Skeletal muscle tissue (tissue), 3 donors: ENCODE measurements at regions not wholly inside any gene's neighbourhood (a gene's known extent, or its start where the extent isn't known, plus 50 kb on each side); places are given as distances from the start of the nearest gene placed in this dataset.
"Not testable (repeated sequence)": the region's sequence is repeated elsewhere in the genome, so short reads cannot be mapped to it uniquely, and the experiment has no call there.

Experiments
- H3K27ac ChIP-seq: one replicate; pipeline ENCODE4 v1.7.0; 2013; ENCODE audit warnings: mild to moderate bottlenecking, low read depth, low read length, inconsistent platforms
- H3K27me3 ChIP-seq, 3 donors: one replicate each; pipeline ENCODE4 v1.7.0; 2013; ENCODE audit warnings: low read length in 3 of 3; ENCODE audit not compliant: control insufficient read depth in 3 of 3, insufficient read depth in 3 of 3
- H3K36me3 ChIP-seq, 3 donors: one replicate each; pipeline ENCODE4 v1.7.0; 2013; ENCODE audit warnings: low read length in 3 of 3; ENCODE audit not compliant: control insufficient read depth in 3 of 3, insufficient read depth in 3 of 3
- H3K4me1 ChIP-seq, 3 donors: one replicate each; pipeline ENCODE4 v1.7.0; 2013; ENCODE audit warnings: low read length in 3 of 3, mild to moderate bottlenecking in 3 of 3; ENCODE audit not compliant: control insufficient read depth in 3 of 3, insufficient read depth in 3 of 3
- H3K4me3 ChIP-seq, 3 donors: one replicate each; pipeline ENCODE4 v1.7.0; 2013; ENCODE audit warnings: low read length in 3 of 3
- H3K9ac ChIP-seq, 3 donors: one replicate each; pipeline ENCODE4 v1.7.0; 2013; ENCODE audit warnings: low read length in 3 of 3, mild to moderate bottlenecking in 3 of 3, moderate library complexity in 2 of 3, low read depth in 1 of 3
- H3K9me3 ChIP-seq, 3 donors: one replicate each; pipeline ENCODE4 v1.7.0; 2013; ENCODE audit warnings: low read length in 3 of 3; ENCODE audit not compliant: control insufficient read depth in 3 of 3
- donor health status: Osteomylitis.

DNA sequence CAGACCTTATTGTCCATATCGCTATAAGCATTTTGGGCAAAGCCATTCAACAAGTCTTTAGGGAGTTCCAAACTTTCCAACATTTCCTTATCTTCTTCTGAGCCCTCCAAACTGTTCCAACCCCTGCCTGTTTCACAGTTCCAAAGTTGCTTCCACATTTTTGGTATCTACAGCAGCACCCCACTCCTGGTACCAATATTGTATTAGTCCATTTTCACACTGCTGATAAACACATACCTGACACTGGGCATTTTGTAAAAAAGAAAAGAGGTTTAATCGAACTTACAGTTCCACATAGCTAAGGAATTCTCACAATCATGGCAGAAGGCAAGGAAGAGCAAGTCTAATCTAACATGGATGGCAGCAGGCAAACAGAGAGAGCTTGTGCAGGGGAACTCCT lies 834.1 kb upstream of the GBE1 start:
- no peak overlapping the region for H3K4me3 ChIP-seq
- H3K27ac ChIP-seq, result no peak overlapping the region
- H3K4me1 ChIP-seq, result no peaks in the 10 kb centered on the region
- no peaks in the 10 kb centered on the region for H3K36me3 ChIP-seq
- H3K9ac ChIP-seq, result no peak overlapping the region
- no peaks in the 10 kb centered on the region for H3K27me3 ChIP-seq
- H3K9me3 ChIP-seq, result no peaks in the 10 kb centered on the region

DNA sequence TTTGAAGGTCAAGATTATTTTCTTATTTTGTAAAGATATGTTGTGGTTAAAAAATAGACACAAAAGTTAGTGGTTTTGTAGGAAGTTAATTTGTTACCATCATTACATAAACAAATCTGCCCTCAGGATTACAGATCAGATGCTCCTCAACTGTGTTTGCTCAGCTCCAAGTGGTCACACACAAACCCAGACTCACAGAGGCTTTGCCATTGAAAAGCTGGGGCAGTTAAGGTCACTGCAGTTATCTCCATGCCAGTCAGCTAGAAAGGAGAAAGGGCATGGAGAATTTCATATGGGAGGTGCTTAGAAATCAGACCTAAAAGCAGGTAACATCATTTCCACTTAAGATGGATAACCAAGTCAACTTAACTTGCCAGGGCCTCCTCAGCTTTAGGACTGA lies 825.7 kb upstream of the GBE1 start:
- Histone ChIP-seq H3K27ac (no peak overlapping the region), H3K9ac (no peak overlapping the region)

DNA sequence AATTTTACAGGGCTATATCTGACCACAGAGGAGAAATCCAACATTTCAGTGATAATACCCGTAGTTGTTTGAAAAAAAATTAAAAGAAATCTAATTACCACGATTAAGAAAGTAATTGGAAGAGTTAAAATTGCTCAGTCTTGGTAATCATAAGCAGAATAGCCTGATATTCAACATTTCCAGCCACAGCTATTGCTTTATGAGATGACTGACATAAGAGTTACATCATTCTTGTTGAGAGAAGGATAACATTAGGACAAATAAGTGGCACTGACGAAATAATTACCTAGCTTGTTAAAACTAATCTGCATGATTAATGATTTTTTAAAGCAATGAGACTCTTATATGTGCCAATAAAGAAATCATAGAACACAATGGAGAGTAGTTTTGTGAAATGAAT lies 825.0 kb upstream of the GBE1 start:
- Histone ChIP-seq H3K9me3 (no peaks in the 10 kb centered on the region), H3K27ac (no peak overlapping the region), H3K4me3 (no peak overlapping the region), H3K9ac (no peak overlapping the region), H3K36me3 (no peaks in the 10 kb centered on the region), H3K4me1 (no peaks in the 10 kb centered on the region), H3K27me3 (no peaks in the 10 kb centered on the region)

More for the DNA sequence above, 825.7 kb upstream of the GBE1 start:
- no peak overlapping the region for H3K4me3 ChIP-seq
- no peaks in the 10 kb centered on the region for H3K27me3 ChIP-seq
- H3K36me3 ChIP-seq, result no peaks in the 10 kb centered on the region
- no peaks in the 10 kb centered on the region for H3K4me1 ChIP-seq
- no peaks in the 10 kb centered on the region for H3K9me3 ChIP-seq

DNA sequence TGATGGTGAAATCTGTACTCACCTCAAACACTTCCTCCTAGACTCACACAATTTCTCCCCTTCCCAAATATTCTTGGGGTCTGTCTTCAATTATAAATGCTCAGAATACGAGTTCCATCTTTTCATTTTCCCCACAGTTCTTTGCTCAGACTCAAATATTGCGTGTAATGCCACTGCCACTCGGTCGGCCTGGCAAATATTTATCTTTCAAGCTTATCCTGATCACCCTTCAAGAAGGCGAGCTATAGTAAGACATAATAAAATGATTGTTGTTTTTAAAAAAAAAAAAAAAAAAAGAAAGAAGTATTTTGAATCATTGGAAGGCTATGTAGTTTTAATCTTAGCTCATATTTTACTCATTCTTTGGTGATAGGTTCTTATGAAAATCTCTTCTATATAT lies 824.6 kb upstream of the GBE1 start:
- not testable (repeated sequence) for H3K9me3 ChIP-seq, H3K27me3 ChIP-seq, H3K4me3 ChIP-seq, H3K27ac ChIP-seq, H3K36me3 ChIP-seq, H3K9ac ChIP-seq, H3K4me1 ChIP-seq

DNA sequence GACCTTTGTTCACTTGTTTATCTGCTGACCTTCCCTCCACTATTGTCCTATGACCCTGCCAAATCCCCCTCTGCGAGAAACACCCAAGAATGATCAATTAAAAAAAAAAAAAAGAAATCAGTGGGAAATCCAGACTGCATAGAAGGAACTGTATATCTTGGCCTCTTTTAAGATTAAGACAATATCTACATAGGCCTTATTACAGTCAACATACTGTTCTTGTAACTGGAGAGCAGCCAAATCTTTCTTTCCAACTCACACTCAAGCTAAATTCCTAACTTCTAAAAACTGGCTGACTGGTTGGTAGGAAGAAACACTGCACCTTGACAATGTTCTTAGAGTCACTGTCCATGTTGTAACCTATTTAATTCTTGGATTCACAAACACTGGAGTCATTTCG lies 824.1 kb upstream of the GBE1 start:
- not testable (repeated sequence) for H3K4me3 ChIP-seq, H3K27ac ChIP-seq, H3K27me3 ChIP-seq, H3K9ac ChIP-seq, H3K4me1 ChIP-seq, H3K9me3 ChIP-seq, H3K36me3 ChIP-seq

DNA sequence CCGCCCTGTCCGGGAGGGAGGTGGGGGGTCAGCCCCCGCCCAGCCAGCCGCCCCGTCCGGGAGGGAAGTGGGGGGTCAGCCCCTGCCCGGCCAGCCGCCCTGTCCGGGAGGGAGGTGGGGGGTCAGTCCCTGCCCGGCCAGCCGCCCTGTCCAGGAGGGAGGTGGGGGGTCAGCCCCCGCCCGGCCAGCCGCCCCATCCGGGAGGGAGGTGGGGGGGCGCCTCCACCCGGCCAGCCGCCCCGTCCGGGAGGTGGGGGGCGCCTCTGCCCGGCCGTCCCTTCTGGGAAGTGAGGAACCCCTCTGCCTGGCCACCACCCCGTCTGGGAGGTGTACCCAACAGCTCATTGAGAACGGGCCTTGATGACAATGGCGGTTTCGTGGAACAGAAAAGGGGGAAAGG lies 823.4 kb upstream of the GBE1 start:
- not testable (repeated sequence) for H3K27ac ChIP-seq, H3K27me3 ChIP-seq, H3K36me3 ChIP-seq, H3K4me3 ChIP-seq, H3K4me1 ChIP-seq, H3K9ac ChIP-seq, H3K9me3 ChIP-seq

DNA sequence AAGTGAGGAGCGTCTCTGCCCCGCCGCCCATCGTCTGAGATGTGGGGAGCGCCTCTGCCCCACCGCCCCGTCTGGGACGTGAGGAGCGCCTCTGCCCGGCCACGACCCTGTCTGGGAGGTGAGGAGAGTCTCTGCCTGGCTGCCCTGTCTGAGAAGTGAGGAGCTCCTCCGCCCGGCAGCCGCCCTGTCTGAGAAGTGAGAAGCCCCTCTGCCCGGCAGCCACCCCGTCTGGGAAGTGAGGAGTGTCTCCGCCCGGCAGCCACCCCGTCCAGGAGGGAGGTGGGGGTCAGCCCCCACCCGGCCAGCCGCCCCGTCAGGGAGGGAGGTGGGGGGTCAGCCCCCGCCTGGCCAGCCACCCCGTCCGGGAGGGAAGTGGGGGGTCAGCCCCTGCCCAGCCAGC lies 823.0 kb upstream of the GBE1 start:
- not testable (repeated sequence) for H3K4me1 ChIP-seq, H3K27me3 ChIP-seq, H3K9me3 ChIP-seq, H3K9ac ChIP-seq, H3K36me3 ChIP-seq, H3K4me3 ChIP-seq, H3K27ac ChIP-seq

DNA sequence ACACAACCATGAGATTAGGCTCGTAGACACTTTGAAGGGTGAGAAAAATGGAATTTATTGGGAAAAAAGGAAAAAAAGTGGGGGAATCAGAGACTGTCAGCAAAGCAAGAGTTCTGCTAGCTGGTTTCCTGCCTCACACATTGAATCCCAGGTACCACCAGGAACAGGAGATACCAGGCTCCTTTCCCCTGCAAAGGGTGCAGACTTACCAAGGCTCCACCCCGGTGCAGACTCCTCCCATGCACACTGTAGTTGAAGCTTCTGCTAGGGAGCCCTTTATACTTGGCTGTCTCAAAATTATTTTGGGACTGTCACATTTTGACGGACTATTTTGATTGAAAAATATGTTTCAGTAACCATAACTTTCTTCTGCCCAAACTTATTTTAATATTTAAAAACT lies 819.9 kb upstream of the GBE1 start:
- no peaks in the 10 kb centered on the region for H3K9me3 ChIP-seq
- H3K4me3 ChIP-seq, result no peak overlapping the region
- H3K27ac ChIP-seq, result no peak overlapping the region
- no peaks in the 10 kb centered on the region for H3K27me3 ChIP-seq
- no peaks in the 10 kb centered on the region for H3K36me3 ChIP-seq
- no peaks in the 10 kb centered on the region for H3K4me1 ChIP-seq
- no peak overlapping the region for H3K9ac ChIP-seq

DNA sequence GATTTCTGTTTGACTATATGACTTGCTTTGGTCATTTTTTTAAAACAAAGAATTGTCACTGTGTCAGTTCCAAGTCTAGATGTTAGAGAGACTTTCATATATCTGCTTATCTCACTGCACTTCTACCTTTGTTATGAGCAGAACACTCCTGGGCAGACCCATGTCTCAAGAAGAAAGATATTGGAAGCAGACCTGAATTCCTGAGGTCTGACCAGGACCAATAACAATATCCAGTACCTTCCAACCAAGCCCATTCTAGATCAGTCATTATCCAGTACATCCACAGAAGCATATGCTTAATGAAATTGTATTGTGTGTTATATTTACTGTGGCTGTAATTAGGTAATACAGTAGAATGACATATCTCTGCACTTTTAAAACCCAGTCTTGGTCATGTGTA lies 811.3 kb upstream of the GBE1 start:
- H3K4me3 ChIP-seq, result no peak overlapping the region
- H3K9me3 ChIP-seq, result no peaks in the 10 kb centered on the region
- H3K4me1 ChIP-seq, result no peaks in the 10 kb centered on the region
- H3K27ac ChIP-seq, result no peak overlapping the region
- no peak overlapping the region for H3K9ac ChIP-seq
- no peaks in the 10 kb centered on the region for H3K27me3 ChIP-seq
- H3K36me3 ChIP-seq, result no peaks in the 10 kb centered on the region

DNA sequence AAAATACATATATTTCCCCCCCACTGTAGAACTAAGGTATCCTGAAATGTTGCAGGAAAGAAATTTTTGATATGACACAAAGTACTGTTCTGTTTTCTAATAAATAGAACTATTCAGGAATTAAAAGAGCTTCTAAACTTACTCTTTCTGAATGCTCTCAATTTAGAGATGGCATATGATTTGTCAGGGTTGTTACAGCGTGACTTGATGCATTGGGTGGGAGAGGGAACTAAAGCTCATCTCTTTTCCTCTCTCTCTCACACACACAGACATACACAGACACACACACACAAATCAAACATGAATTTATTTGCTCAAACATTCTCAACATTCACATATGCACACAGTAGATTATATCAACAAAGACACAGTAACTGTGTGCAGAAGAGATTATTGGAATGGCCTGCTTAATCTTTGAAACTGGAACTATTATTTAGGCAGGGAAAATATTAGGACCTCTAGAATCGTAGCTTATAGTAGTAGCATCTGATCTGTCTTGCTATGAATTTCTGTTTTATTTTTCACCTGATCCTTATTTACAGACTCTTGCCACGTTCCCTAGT lies 807.4 kb upstream of the GBE1 start:
- Histone ChIP-seq H3K4me1 (no peaks in the 10 kb centered on the region), H3K9me3 (peaks cover 0 to 2% (median 0%) of the 10 kb centered on the region in 3 donors), H3K27ac (no peak overlapping the region), H3K4me3 (no peak overlapping the region), H3K9ac (no peak overlapping the region), H3K36me3 (no peaks in the 10 kb centered on the region), H3K27me3 (no peaks in the 10 kb centered on the region)

DNA sequence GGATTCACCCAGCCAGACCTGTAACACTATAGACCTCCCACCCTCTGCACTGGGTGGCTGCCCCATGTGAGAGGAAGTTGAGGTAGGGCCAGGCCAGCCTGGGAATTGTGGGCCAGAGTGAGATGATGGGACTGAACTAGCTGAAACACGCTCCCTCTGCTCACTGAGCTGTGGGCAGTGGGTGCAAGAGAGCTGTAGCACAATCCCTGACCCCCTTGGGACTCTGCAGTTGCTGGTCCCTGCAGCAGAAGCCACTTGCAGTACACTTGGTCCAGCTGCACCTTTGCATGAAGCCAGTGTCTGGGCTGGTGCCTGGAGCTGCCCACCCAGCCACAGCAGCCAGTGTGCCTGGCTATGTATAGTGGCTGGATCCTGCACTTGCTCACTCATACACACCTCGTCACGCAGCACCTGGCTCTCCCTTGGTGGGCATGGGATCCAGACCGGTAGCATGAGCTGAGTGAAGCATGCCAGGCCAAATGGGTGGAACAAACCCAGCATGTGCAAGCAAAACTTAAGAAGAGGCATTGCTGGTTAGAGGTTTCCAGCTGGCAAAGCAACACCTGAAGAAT lies 805.7 kb upstream of the GBE1 start:
- Histone ChIP-seq H3K27ac (no peak overlapping the region), H3K9ac (no peak overlapping the region)

More for the DNA sequence above, 805.7 kb upstream of the GBE1 start:
- H3K9me3 ChIP-seq, result peaks cover 0 to 2% (median 0%) of the 10 kb centered on the region in 3 donors
- H3K4me3 ChIP-seq, result no peak overlapping the region
- H3K4me1 ChIP-seq, result no peaks in the 10 kb centered on the region
- H3K36me3 ChIP-seq, result no peaks in the 10 kb centered on the region
- H3K27me3 ChIP-seq, result no peaks in the 10 kb centered on the region
